ENCODE measurements at regions not wholly inside any gene's neighbourhood (a gene's known extent, or its start where the extent isn't known, plus 50 kb on each side); places are given as distances from the start of the nearest gene placed in this dataset.

GRCh38 chr13:27370305-27370872, 54.0 kb upstream of the GTF3A start:
- Histone ChIP-seq H3K27ac (ENCODE audit: insufficient read depth, low read depth, low read length) (no peak overlapping the region), H3K4me2 (ENCODE audit: insufficient read depth, low read length) (no peak overlapping the region), H4K20me1 (replicated peaks; ENCODE audit: control insufficient read depth, extremely low read depth, insufficient read depth, low read length) (no peaks in the 10 kb centered on the region), H3K79me2 (ENCODE audit: control insufficient read depth, insufficient read depth, low read length) (no peaks in the 10 kb centered on the region), H3K4me3 (replicated peaks in 1 of 3; ENCODE audit: insufficient read depth in 1 of 3, low read depth in 1 of 3, low read length in 3 of 3) (no peak overlapping the region), H2AFZ (ENCODE audit: low read depth, low read length) (no peak overlapping the region), H3K9me1 (replicated peaks; ENCODE audit: control insufficient read depth, extremely low read depth, insufficient read depth, low read length) (no peaks in the 10 kb centered on the region), H3K4me1 (ENCODE audit: control insufficient read depth, extremely low read depth, insufficient read depth, low read length) (no peaks in the 10 kb centered on the region), H3K36me3 (ENCODE audit: control insufficient read depth in 2 of 2, extremely low read depth in 1 of 2, insufficient read depth in 2 of 2, low read length in 2 of 2) (no peaks in the 10 kb centered on the region), H3K27me3 (ENCODE audit: control insufficient read depth in 2 of 2, insufficient read depth in 2 of 2, low read length in 2 of 2) (peaks cover 6% of the 10 kb centered on the region in 2 experiments), H3K9ac (replicated peaks; ENCODE audit: extremely low read depth, insufficient read depth, low read length) (no peak overlapping the region), H3K9me3 (replicated peaks; ENCODE audit: control insufficient read depth, insufficient read depth, low read length) (no peaks in the 10 kb centered on the region)
- BruUV-seq (replicated peaks) = no TSS peak
- CTCF ChIA-PET = no interaction called here
- DNase-seq (ENCODE audit: low read depth, low spot score) (no peak), FAIRE-seq (no peak)
- dilution Hi-C loops (cut with MboI; ENCODE audit: extremely low pct_ligation_motif_present, low sequenced_read_pairs) (no loop called here), intact Hi-C loops (cut with micrococcal nuclease) (no loop called here)
- no peak for TF ChIP-seq FOS (IDR thresholded peaks at IDR 0.05; ENCODE audit: borderline replicate concordance, insufficient read depth, low read length)
- no peak for TF ChIP-seq EZH2 (IDR thresholded peaks at IDR 0.05; ENCODE audit: borderline replicate concordance, low read depth, low read length, severe bottlenecking)
- TF ChIP-seq CTCF (IDR thresholded peaks at IDR 0.05; ENCODE audit: extremely low read depth in 1 of 2, insufficient read depth in 1 of 2, low read depth in 1 of 2, low read length in 2 of 2) = no peak
- no peak for TF ChIP-seq MAX (IDR thresholded peaks at IDR 0.05; ENCODE audit: insufficient read depth, insufficient read length)
- TF ChIP-seq POLR2AphosphoS5 (IDR thresholded peaks at IDR 0.05; ENCODE audit: insufficient read depth, low read depth, low read length) = no peak
- no peak for TF ChIP-seq MYC (IDR thresholded peaks at IDR 0.05; ENCODE audit: low read depth, low read length)
- no peak for TF ChIP-seq GATA2 (IDR thresholded peaks at IDR 0.05; ENCODE audit: insufficient read depth, insufficient read length, low read depth, low read length)
- no peak for TF ChIP-seq JUN (IDR thresholded peaks at IDR 0.05; ENCODE audit: borderline replicate concordance, insufficient read depth, insufficient read length, low read depth)
- no peak for TF ChIP-seq POLR2A (IDR thresholded peaks at IDR 0.05; ENCODE audit: low read depth, low read length)
- POLR2A ChIA-PET = no interaction called here

All from endothelial cell of umbilical vein (primary cell).